ENCODE measurements at regions not wholly inside any gene's neighbourhood (a gene's known extent, or its start where the extent isn't known, plus 50 kb on each side); places are given as distances from the start of the nearest gene placed in this dataset.

- H3K4me1 ChIP-seq (ENCODE audit: insufficient read depth, low read length), result no peaks in the 10 kb centered on the region
- no peak overlapping the region for H3K14ac ChIP-seq (ENCODE audit: insufficient read depth, low read length)
- no peaks in the 10 kb centered on the region for H3K79me2 ChIP-seq (ENCODE audit: insufficient read depth, low read length)
- peaks cover 5% of the 10 kb centered on the region in 2 experiments; a peak in 2 of 5 replicates for H3K9me3 Mint-ChIP-seq
- no peak for TF ChIP-seq CTCF (conservative IDR thresholded peaks at IDR 0.05)
- DNase-seq, result no peak
- H3K79me1 ChIP-seq (ENCODE audit: insufficient read depth, low read depth, low read length, poor library complexity, severe bottlenecking), result no peaks in the 10 kb centered on the region
- H3K23me2 ChIP-seq (ENCODE audit: insufficient read length, low read depth, low read length, poor library complexity, severe bottlenecking), result no peaks in the 10 kb centered on the region
- H2BK12ac ChIP-seq (ENCODE audit: insufficient read length, low read depth, low read length), result no peak overlapping the region
- H2BK5ac ChIP-seq (ENCODE audit: insufficient read length, low read length), result no peak overlapping the region
- no peaks in the 10 kb centered on the region for H3K9me3 ChIP-seq (ENCODE audit: control insufficient read depth, low read depth, low read length)
- peaks cover 0 to under 1% of the 10 kb centered on the region in 2 experiments; a peak in 1 of 4 replicates for H3K4me1 Mint-ChIP-seq
- peaks cover 0 to 11% (median 1%) of the 10 kb centered on the region in 3 experiments; a peak in 4 of 7 replicates for H3K36me3 Mint-ChIP-seq (ENCODE audit: insufficient read depth in 1 of 3, low read depth in 3 of 3)
- no CpG with 5 or more reads among the region's 2 CpGs for WGBS (ENCODE audit: extremely low coverage, insufficient read length, low lambda C conversion rate)
- H4K5ac ChIP-seq (ENCODE audit: insufficient read length, low read depth, low read length), result no peak overlapping the region
- H3K27me3 Mint-ChIP-seq (ENCODE audit: low read depth), result no peaks in the 10 kb centered on the region
- no peak overlapping the region for H4K91ac ChIP-seq (ENCODE audit: insufficient read length, low read depth, low read length)
- no peak overlapping the region for H4K8ac ChIP-seq (replicated peaks; ENCODE audit: insufficient read length, low read depth, low read length)
- no peak overlapping the region for H3K27ac ChIP-seq (ENCODE audit: insufficient read length, low read depth, low read length)
- H3T11ph ChIP-seq (ENCODE audit: low read length), result no peak overlapping the region
- no peak overlapping the region for H2AK5ac ChIP-seq (ENCODE audit: insufficient read length, low read length)
- no peak overlapping the region for H3K4me3 Mint-ChIP-seq
- no peak overlapping the region for H2BK20ac ChIP-seq (ENCODE audit: low read depth, low read length, poor library complexity, severe bottlenecking)
- no peaks in the 10 kb centered on the region for H3K27me3 ChIP-seq (ENCODE audit: insufficient read depth, low read length)
- H3K56ac ChIP-seq (ENCODE audit: insufficient read length, low read depth, low read length), result no peak overlapping the region
- H2BK120ac ChIP-seq (ENCODE audit: low read depth, low read length, poor library complexity, severe bottlenecking), result no peak overlapping the region
- no peak overlapping the region for H3K9ac ChIP-seq (ENCODE audit: extremely low read depth, insufficient read length, low read length)
- no peaks in the 10 kb centered on the region for H4K20me1 ChIP-seq (ENCODE audit: control insufficient read depth, insufficient read depth, insufficient read length)
- H3K4ac ChIP-seq (ENCODE audit: low read depth, low read length), result no peak overlapping the region
- H2BK15ac ChIP-seq (ENCODE audit: low read depth, low read length), result no peak overlapping the region
- H3K4me2 ChIP-seq (ENCODE audit: insufficient read depth, insufficient read length, low read length), result no peak overlapping the region
- no peak overlapping the region for H3K18ac ChIP-seq (ENCODE audit: insufficient read length, low read depth, low read length)
- H3K27ac Mint-ChIP-seq, result no peak overlapping the region
- H2AFZ ChIP-seq (ENCODE audit: low read length), result no peak overlapping the region
- no peak overlapping the region for H3K23ac ChIP-seq (ENCODE audit: insufficient read length, low read depth, low read length)
Measured at GRCh38 chr1:87249803-87250202, 78.9 kb upstream of the LMO4 start.
